Right lobe of liver (tissue), 4 donors: ENCODE measurements at regions not wholly inside any gene's neighbourhood (a gene's known extent, or its start where the extent isn't known, plus 50 kb on each side); places are given as distances from the start of the nearest gene placed in this dataset.

Source experiments
- CTCF ChIP-seq, 4 donors: fragments of 200-600 bp in 3 of 4; fragments of 450-650 bp in 1 of 4; IDR thresholded peaks; one replicate each; pipeline versions ENCODE4 v1.5.1 to v1.8.0; 2016 to 2022; ENCODE audit warnings: antibody characterized with exemption in 4 of 4, mild to moderate bottlenecking in 2 of 4
- POLR2A ChIP-seq: fragments of 450-650 bp; IDR thresholded peaks from one replicate; pipeline ENCODE4 v1.6.1; 2017; ENCODE audit warnings: antibody characterized with exemption, mild to moderate bottlenecking
- donor health status: DM: no; HTN: no; CAD: no.
- donor health status: DM: no; HTN: no; CAD: no.
- donor health status: DM: no; HTN: yes; CAD: no.

- TF ChIP-seq POLR2A (no peak), CTCF (IDR thresholded peaks at IDR 0.05) (no peak)
Observed at GRCh38 chr21:36613554-36613953, 85.4 kb upstream of the SIM2 start.
